ENCODE measurements at regions not wholly inside any gene's neighbourhood (a gene's known extent, or its start where the extent isn't known, plus 50 kb on each side); places are given as distances from the start of the nearest gene placed in this dataset.

DNA sequence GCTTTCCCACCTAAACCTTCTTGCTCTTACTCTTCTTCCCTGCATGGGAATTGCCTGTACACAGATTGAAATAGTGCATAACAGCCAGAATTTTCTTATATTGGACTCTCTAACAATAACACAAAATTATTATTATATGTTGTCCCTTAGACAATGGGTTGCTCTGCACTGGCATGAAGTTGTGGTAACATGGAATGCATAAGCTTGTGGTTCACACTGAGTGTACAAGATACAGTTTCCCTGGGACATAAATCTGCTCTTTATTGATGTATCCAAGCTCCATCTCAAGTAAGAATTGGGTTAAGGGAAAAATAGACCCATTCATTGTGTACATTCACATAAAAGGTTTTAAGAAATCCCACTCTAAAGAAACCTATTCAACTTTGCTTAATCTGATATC lies 114.4 kb upstream of the NTF3 start (continued):
- TF ChIP-seq POLR2AphosphoS5 (IDR thresholded peaks at IDR 0.05; ENCODE audit: low read depth, low read length): no peak
- no peak for TF ChIP-seq SIN3A (IDR thresholded peaks at IDR 0.05; ENCODE audit: borderline replicate concordance, low read depth, low read length)
- no peak for TF ChIP-seq NFIC (IDR thresholded peaks at IDR 0.05; ENCODE audit: borderline replicate concordance)
- TF ChIP-seq TEAD4 (IDR thresholded peaks at IDR 0.05; ENCODE audit: borderline replicate concordance, insufficient read depth): no peak

DNA sequence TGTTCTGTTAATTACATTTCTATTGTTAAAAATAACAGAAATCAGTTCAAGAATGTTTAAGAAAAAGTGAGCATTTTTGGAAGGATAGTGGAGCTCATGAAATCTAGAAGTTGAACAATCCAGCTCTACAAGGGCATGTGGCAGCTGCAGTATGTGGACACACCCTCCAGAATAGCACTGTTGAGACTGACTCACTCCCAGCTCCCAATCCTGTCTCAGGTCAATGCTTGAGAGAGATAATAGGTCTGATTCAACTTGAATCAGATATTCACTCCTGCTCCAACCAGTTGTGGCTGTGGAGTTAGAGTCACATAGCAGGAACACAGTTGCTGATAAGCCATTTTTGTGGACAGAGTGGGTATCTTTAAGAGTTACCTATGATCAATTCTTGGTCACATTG lies 113.0 kb upstream of the NTF3 start:
- CTCF ChIA-PET: no interaction called here
- Histone ChIP-seq H3K4me1 (ENCODE audit: control insufficient read depth in 1 of 2, insufficient read depth in 2 of 2, low read depth in 1 of 2, low read length in 1 of 2) (no peaks in the 10 kb centered on the region), H3K79me2 (ENCODE audit: insufficient read depth) (no peaks in the 10 kb centered on the region), H3K9me2 (no peaks in the 10 kb centered on the region), H3K36me3 (replicated peaks in 1 of 2; ENCODE audit: control insufficient read depth in 1 of 2, insufficient read depth in 2 of 2, low read length in 1 of 2) (no peaks in the 10 kb centered on the region), H3K9ac (no peak overlapping the region), H3K4me3 (ENCODE audit: low read depth in 2 of 2, low read length in 1 of 2) (no peak overlapping the region), H3F3A (replicated peaks; ENCODE audit: insufficient read depth) (no peaks in the 10 kb centered on the region), H2AFZ (ENCODE audit: low read depth) (no peak overlapping the region), H3K27me3 (ENCODE audit: insufficient read depth) (no peaks in the 10 kb centered on the region), H3K4me2 (no peak overlapping the region), H3K27ac (ENCODE audit: low read depth in 2 of 2, low read length in 1 of 2) (no peak overlapping the region), H4K20me1 (ENCODE audit: insufficient read depth) (no peaks in the 10 kb centered on the region), H3K9me3 (no peaks in the 10 kb centered on the region)
- no peak for DNase-seq
- TF ChIP-seq TCF12 (IDR thresholded peaks at IDR 0.05): no peak
- TF ChIP-seq, protein P1, sequence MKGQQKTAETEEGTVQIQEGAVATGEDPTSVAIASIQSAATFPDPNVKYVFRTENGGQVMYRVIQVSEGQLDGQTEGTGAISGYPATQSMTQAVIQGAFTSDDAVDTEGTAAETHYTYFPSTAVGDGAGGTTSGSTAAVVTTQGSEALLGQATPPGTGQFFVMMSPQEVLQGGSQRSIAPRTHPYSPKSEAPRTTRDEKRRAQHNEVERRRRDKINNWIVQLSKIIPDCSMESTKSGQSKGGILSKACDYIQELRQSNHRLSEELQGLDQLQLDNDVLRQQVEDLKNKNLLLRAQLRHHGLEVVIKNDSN (IDR thresholded peaks at IDR 0.05; ENCODE audit: borderline replicate concordance, low read depth): no peak
- TF ChIP-seq, protein P2, sequence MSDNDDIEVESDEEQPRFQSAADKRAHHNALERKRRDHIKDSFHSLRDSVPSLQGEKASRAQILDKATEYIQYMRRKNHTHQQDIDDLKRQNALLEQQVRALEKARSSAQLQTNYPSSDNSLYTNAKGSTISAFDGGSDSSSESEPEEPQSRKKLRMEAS (IDR thresholded peaks at IDR 0.05; ENCODE audit: low read depth): no peak
- TF ChIP-seq, protein P3, sequence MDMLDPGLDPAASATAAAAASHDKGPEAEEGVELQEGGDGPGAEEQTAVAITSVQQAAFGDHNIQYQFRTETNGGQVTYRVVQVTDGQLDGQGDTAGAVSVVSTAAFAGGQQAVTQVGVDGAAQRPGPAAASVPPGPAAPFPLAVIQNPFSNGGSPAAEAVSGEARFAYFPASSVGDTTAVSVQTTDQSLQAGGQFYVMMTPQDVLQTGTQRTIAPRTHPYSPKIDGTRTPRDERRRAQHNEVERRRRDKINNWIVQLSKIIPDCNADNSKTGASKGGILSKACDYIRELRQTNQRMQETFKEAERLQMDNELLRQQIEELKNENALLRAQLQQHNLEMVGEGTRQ (IDR thresholded peaks at IDR 0.05; ENCODE audit: borderline replicate concordance, low read depth, low read length): no peak
- POLR2A ChIA-PET: no interaction called here

DNA sequence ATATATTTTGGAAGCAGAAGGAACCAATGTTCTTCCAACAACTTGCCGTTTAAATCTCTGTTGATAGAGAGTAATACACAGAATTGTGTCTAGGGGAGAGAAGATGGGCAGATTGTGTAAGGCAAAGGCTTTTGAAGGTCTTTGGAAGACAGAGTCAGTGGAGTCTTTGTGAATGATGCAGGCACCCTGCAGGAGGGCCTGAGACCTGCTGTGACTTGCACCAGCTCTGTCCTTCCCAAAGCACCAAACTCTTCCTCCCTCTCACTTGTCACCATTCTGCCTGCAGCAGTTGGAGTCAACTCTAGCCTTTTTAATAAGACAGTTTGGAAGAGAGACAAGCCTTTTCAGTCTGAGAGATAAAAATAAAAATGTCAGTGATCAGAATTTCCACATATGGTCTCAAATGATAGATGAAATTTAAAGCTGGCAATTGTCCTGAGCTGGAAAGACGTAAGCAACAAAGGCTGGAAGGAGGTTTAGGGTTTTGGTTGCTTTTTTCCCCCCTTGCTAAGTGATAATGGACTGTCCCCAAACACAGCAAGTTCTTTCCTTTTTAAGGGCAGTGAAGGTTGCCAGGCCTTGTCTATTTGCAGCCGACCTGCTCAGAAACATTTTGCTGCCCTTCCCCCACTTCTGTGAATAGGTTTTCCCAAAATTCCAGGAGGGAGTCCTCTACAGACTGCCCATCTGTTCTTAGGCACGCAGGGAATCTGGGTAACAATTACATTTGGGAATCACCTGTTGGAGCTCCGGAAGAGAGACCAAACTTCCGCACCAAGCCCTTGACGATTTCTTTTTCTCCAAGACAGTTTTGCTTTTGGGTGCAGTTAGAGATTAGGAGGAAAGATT lies 103.0 kb upstream of the NTF3 start:
- Histone ChIP-seq H3K9me3 (no peaks in the 10 kb centered on the region), H3K9me2 (no peaks in the 10 kb centered on the region), H3K27ac (ENCODE audit: low read depth in 2 of 2, low read length in 1 of 2) (no peak overlapping the region), H3K9ac (no peak overlapping the region), H2AFZ (ENCODE audit: low read depth) (no peak overlapping the region), H3K27me3 (ENCODE audit: insufficient read depth) (no peaks in the 10 kb centered on the region), H3K4me2 (no peak overlapping the region), H3K4me3 (ENCODE audit: low read depth in 2 of 2, low read length in 1 of 2) (no peak overlapping the region), H3K36me3 (replicated peaks in 1 of 2; ENCODE audit: control insufficient read depth in 1 of 2, insufficient read depth in 2 of 2, low read length in 1 of 2) (no peaks in the 10 kb centered on the region), H4K20me1 (ENCODE audit: insufficient read depth) (no peaks in the 10 kb centered on the region), H3K4me1 (ENCODE audit: control insufficient read depth in 1 of 2, insufficient read depth in 2 of 2, low read depth in 1 of 2, low read length in 1 of 2) (no peaks in the 10 kb centered on the region), H3F3A (replicated peaks; ENCODE audit: insufficient read depth) (no peaks in the 10 kb centered on the region), H3K79me2 (ENCODE audit: insufficient read depth) (no peaks in the 10 kb centered on the region)
- CTCF ChIA-PET: no interaction called here
- no peak for DNase-seq
- 66% methylated on average over 7 of the region's 7 CpGs for whole genome bisulfite sequencing (ENCODE audit: low lambda C conversion rate)
- POLR2A ChIA-PET: no interaction called here
- TF ChIP-seq YY1 (IDR thresholded peaks at IDR 0.05; ENCODE audit: low read depth) (no peak), FOXM1 (IDR thresholded peaks at IDR 0.05; ENCODE audit: low read depth) (no peak), EZH2phosphoT487 (IDR thresholded peaks at IDR 0.05; ENCODE audit: borderline replicate concordance, low read depth) (no peak), POLR2AphosphoS5 (IDR thresholded peaks at IDR 0.05; ENCODE audit: low read depth, low read length) (no peak), FOSL2 (IDR thresholded peaks at IDR 0.05; ENCODE audit: borderline replicate concordance, low read depth) (no peak), TCF12 (IDR thresholded peaks at IDR 0.05) (no peak), FOXJ3 (CRISPR knock-in tag; IDR thresholded peaks at IDR 0.05) (no peak)
- TF ChIP-seq, protein P1 (IDR thresholded peaks at IDR 0.05; ENCODE audit: borderline replicate concordance, low read depth): no peak
- TF ChIP-seq, protein P4, sequence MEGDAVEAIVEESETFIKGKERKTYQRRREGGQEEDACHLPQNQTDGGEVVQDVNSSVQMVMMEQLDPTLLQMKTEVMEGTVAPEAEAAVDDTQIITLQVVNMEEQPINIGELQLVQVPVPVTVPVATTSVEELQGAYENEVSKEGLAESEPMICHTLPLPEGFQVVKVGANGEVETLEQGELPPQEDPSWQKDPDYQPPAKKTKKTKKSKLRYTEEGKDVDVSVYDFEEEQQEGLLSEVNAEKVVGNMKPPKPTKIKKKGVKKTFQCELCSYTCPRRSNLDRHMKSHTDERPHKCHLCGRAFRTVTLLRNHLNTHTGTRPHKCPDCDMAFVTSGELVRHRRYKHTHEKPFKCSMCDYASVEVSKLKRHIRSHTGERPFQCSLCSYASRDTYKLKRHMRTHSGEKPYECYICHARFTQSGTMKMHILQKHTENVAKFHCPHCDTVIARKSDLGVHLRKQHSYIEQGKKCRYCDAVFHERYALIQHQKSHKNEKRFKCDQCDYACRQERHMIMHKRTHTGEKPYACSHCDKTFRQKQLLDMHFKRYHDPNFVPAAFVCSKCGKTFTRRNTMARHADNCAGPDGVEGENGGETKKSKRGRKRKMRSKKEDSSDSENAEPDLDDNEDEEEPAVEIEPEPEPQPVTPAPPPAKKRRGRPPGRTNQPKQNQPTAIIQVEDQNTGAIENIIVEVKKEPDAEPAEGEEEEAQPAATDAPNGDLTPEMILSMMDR (IDR thresholded peaks at IDR 0.05): no peak
- TF ChIP-seq, protein P5, sequence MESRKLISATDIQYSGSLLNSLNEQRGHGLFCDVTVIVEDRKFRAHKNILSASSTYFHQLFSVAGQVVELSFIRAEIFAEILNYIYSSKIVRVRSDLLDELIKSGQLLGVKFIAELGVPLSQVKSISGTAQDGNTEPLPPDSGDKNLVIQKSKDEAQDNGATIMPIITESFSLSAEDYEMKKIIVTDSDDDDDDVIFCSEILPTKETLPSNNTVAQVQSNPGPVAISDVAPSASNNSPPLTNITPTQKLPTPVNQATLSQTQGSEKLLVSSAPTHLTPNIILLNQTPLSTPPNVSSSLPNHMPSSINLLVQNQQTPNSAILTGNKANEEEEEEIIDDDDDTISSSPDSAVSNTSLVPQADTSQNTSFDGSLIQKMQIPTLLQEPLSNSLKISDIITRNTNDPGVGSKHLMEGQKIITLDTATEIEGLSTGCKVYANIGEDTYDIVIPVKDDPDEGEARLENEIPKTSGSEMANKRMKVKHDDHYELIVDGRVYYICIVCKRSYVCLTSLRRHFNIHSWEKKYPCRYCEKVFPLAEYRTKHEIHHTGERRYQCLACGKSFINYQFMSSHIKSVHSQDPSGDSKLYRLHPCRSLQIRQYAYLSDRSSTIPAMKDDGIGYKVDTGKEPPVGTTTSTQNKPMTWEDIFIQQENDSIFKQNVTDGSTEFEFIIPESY (IDR thresholded peaks at IDR 0.05; ENCODE audit: borderline replicate concordance, low read depth): no peak
